GM12878 (cell line): ENCODE measurements at regions not wholly inside any gene's neighbourhood (a gene's known extent, or its start where the extent isn't known, plus 50 kb on each side); places are given as distances from the start of the nearest gene placed in this dataset.

Experiments
- ATAC-seq: fragments of 200-7000 bp; cut with Tn5 transposase; 3 replicates; pipeline ENCODE4 v1.9.1; 2020; ENCODE audit warnings: mild to moderate bottlenecking, moderate library complexity
- BruUV-seq: library from RNA; stranded (reverse); fragments of 400-500 nt; replicated peaks from 2 replicates; lab custom pipeline; 2021; lab: Mats Ljungman, UMichigan
- CTCF ChIA-PET: fragments of 300-600 bp; sonication (Branson Sonifier 250); formaldehyde crosslinking; extraction: SDS; loops from one replicate; lab custom pipeline; 2021; ENCODE audit warnings: inconsistent platforms; lab: Yijun Ruan, JAX
- POLR2A ChIA-PET: fragments of 350-600 bp; formaldehyde crosslinking; extraction: SDS; loops from one replicate; lab custom pipeline; 2021; ENCODE audit warnings: inconsistent platforms; lab: Charles Lee
- RAD21 ChIA-PET: fragments of 300-600 bp; sonication (Branson Sonifier 250); formaldehyde crosslinking; loops from one replicate; lab custom pipeline; 2023; ENCODE audit warnings: antibody characterized with exemption; ENCODE audit not compliant: unreplicated experiment; lab: Charles Lee
- SMC1A ChIA-PET: fragments of 300-600 bp; sonication (Branson Sonifier 250); formaldehyde crosslinking; loops from one replicate; lab custom pipeline; 2023; ENCODE audit not compliant: unreplicated experiment, uncharacterized antibody; lab: Charles Lee
- DNase-seq: peaks from one replicate; pipeline ENCODE4 v3.0.0-alpha.2; 2011; ENCODE audit warnings: low read depth, low spot score
- FAIRE-seq: peaks from 3 replicates; lab custom pipeline; 2011; peaks lifted over from hg19 to GRCh38; lab: Jason Lieb, UNC
- H2AFZ ChIP-seq: 2 replicates; pipeline ENCODE4 v1.6.0; 2011; ENCODE audit warnings: low read depth, low read length, control low read depth; ENCODE audit not compliant: control insufficient read depth
- H3K27ac ChIP-seq: 2 replicates; pipeline ENCODE4 v1.5.1; 2011; ENCODE audit warnings: control low read depth; ENCODE audit not compliant: control insufficient read depth, insufficient read depth
- H3K27me3 ChIP-seq, 2 experiments: replicated peaks in 1 of 2; 2 replicates each; pipeline versions ENCODE4 v1.6.0 to v1.6.1; 2011; ENCODE audit warnings: low read length in 1 of 2; ENCODE audit not compliant: control insufficient read depth in 2 of 2, insufficient read depth in 2 of 2
- H3K36me3 ChIP-seq, 2 experiments: 2 replicates each; pipeline ENCODE4 v1.5.1; 2011; ENCODE audit warnings: low read length in 1 of 2; ENCODE audit not compliant: control insufficient read depth in 2 of 2, insufficient read depth in 2 of 2
- H3K4me1 ChIP-seq: 2 replicates; pipeline ENCODE4 v1.6.1; 2011; ENCODE audit warnings: mild to moderate bottlenecking, low read length, moderate library complexity, mixed read lengths; ENCODE audit not compliant: control insufficient read depth, insufficient read depth
- H3K4me2 ChIP-seq: 2 replicates; pipeline ENCODE4 v1.6.0; 2011; ENCODE audit warnings: control low read depth; ENCODE audit not compliant: control insufficient read depth, insufficient read depth
- H3K4me3 ChIP-seq: fragments of 200-600 bp; sonication (generic); 2 replicates; pipeline ENCODE4 v1.5.1; 2016
- H3K79me2 ChIP-seq: 2 replicates; pipeline ENCODE4 v1.6.0; 2011; ENCODE audit warnings: low read length; ENCODE audit not compliant: control insufficient read depth, insufficient read depth
- H3K9ac ChIP-seq: 2 replicates; pipeline ENCODE4 v1.8.0; 2011; ENCODE audit warnings: low read length, control low read depth, mixed read lengths; ENCODE audit not compliant: control insufficient read depth, insufficient read depth
- H3K9me3 ChIP-seq: replicated peaks from 3 replicates; pipeline ENCODE4 v1.5.1; 2011; ENCODE audit warnings: mild to moderate bottlenecking, low read length; ENCODE audit not compliant: control insufficient read depth, insufficient read depth
- H4K20me1 ChIP-seq: 2 replicates; pipeline ENCODE4 v1.6.0; 2011; ENCODE audit not compliant: control insufficient read depth, insufficient read depth
- BACH1 ChIP-seq: fragments of 450-650 bp; IDR thresholded peaks from 2 replicates; pipeline ENCODE4 v1.6.1; 2017; ENCODE audit warnings: mild to moderate bottlenecking, borderline replicate concordance
- CTCF ChIP-seq, 3 experiments: IDR thresholded peaks in 2 of 3; conservative IDR thresholded peaks in 1 of 3; 2 replicates each; pipeline ENCODE4 v1.5.1; 2011; ENCODE audit warnings: low read depth in 3 of 3, low read length in 3 of 3, mild to moderate bottlenecking in 3 of 3, control low read depth in 2 of 3, moderate library complexity in 2 of 3, inconsistent platforms in 1 of 3, mixed read lengths in 1 of 3; ENCODE audit not compliant: control insufficient read depth in 2 of 3, insufficient read depth in 1 of 3; ENCODE audit errors: extremely low read depth in 1 of 3
- IKZF2 ChIP-seq, 2 experiments: fragments of 450-650 bp; IDR thresholded peaks; 2 replicates each; pipeline ENCODE4 v1.6.1; 2017; ENCODE audit warnings: mild to moderate bottlenecking in 2 of 2, moderate library complexity in 2 of 2
- POLR2AphosphoS5 ChIP-seq: IDR thresholded peaks from 2 replicates; pipeline ENCODE4 v1.6.1; 2011; ENCODE audit warnings: mild to moderate bottlenecking, low read length, inconsistent platforms
- RAD21 ChIP-seq: IDR thresholded peaks from 2 replicates; pipeline ENCODE4 v1.6.1; 2011; ENCODE audit warnings: mild to moderate bottlenecking, low read depth, low read length, moderate library complexity; ENCODE audit not compliant: insufficient read depth
- RELA ChIP-seq: fragments of 450-650 bp; IDR thresholded peaks from 2 replicates; pipeline ENCODE4 v1.8.0; 2014; ENCODE audit warnings: borderline replicate concordance; ENCODE audit not compliant: partially characterized antibody
- ZBED1 ChIP-seq: IDR thresholded peaks from 2 replicates; pipeline ENCODE4 v1.6.1; 2016; ENCODE audit warnings: borderline replicate concordance
- ZBTB4 ChIP-seq: fragments of 450-650 bp; formaldehyde crosslinking; IDR thresholded peaks from 2 replicates; pipeline ENCODE4 v1.4.0; 2022; ENCODE audit warnings: mild to moderate bottlenecking, moderate library complexity
- ZNF274 ChIP-seq: IDR thresholded peaks from one replicate; pipeline ENCODE4 v1.8.0; 2011; ENCODE audit not compliant: insufficient read length, insufficient read depth
- WGBS: methylation state at CpG from one replicate; pipeline ENCODE4 v1.1.6; 2016; ENCODE audit warnings: low lambda C conversion rate; ENCODE audit not compliant: insufficient replicate concordance, insufficient coverage; ENCODE audit errors: missing lambda C conversion rate; 5-methylcytosine and 5-hydroxymethylcytosine counted together
- in situ Hi-C: fragments of 300-500 bp; cut with MboI; formaldehyde crosslinking; loops from 9 replicates; pipeline ENCODE4 v1.14.3; 2018; ENCODE audit warnings: mixed read lengths
- intact Hi-C: fragments of 100-400 bp; cut with micrococcal nuclease; formaldehyde crosslinking; loops from one replicate; pipeline ENCODE4 v1.14.2; 2022; ENCODE audit not compliant: unreplicated experiment

DNA sequence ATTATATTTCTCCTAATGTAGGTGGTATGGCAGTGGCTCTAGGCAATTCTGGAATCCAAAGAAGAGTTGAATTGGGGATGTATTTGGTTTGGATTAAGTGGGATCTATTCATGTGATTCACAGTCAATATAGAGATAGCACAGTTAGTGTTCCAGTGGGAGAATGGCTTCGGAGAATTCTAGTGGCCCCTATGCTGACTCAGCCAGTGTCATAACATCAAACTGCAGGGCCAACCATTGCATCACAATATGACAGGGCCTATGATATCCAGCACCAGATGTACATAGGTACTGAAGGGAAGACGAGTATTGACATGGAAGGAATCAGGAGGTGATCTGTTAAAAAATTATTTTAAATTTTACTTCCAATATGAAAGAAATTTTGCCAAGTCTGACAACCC lies 302.8 kb upstream of the UBE2E2 start:
- no peaks in the 10 kb centered on the region for H4K20me1 ChIP-seq
- DNase-seq (no peak), FAIRE-seq (no peak)
- in situ Hi-C loops = no loop called here
- no peaks in the 10 kb centered on the region for H3K79me2 ChIP-seq
- H3K4me1 ChIP-seq = no peaks in the 10 kb centered on the region
- ChIA-PET POLR2A (no interaction called here), RAD21 (no interaction called here)
- intact Hi-C loops = no loop called here
- H3K36me3 ChIP-seq = no peaks in the 10 kb centered on the region
- no peaks in the 10 kb centered on the region for H3K9me3 ChIP-seq
- 21% methylated on average over 2 of the region's 2 CpGs for WGBS
- TF ChIP-seq RELA = no peak
- TF ChIP-seq ZNF274 = no peak
- TF ChIP-seq ZBED1 = no peak
- TF ChIP-seq POLR2AphosphoS5 = no peak
- TF ChIP-seq RAD21 = no peak
- TF ChIP-seq IKZF2 (IDR thresholded peaks at IDR 0.05) = no peak
- TF ChIP-seq BACH1 = no peak
- TF ChIP-seq, all 136 proteins: peak for 0
- ATAC-seq = no peak
- ChIA-PET CTCF (no interaction called here), SMC1A (no interaction called here)
- Histone ChIP-seq H3K27me3 (no peaks in the 10 kb centered on the region), H3K4me3 (no peak overlapping the region), H3K4me2 (no peak overlapping the region), H2AFZ (no peak overlapping the region), H3K27ac (no peak overlapping the region), H3K9ac (no peak overlapping the region)
- no TSS peak for BruUV-seq

DNA sequence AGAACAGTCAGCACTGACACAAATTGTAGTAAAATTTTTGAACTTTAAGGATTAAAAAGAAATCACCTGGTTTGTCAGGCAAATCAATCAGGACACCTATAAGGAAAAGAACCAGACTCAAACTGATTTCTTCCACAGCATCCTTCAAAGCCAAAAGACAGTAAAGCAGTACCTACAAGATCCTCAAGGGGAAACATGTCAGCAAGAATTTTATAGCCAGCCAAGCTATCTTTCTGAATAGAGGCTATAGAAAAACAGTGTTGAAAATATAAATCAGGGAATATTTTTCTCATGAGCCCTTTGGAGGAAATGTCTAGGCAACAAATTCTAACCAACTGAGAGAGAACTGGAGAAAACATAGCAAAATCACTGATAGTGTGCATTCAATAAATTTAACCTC lies 301.4 kb upstream of the UBE2E2 start:
- SMC1A ChIA-PET = interaction anchor here (1.2 kb wide), 1 partner anchor 178 kb away, joined by 3 read pairs; no protein-coding TSS in a partner anchor

More for the DNA sequence above, 301.4 kb upstream of the UBE2E2 start:
- no peak overlapping the region for H3K4me2 ChIP-seq
- TF ChIP-seq ZBTB4 (CRISPR knock-in tag) (no peak), CTCF (IDR thresholded peaks at IDR 0.05 in 2 of 3, conservative IDR thresholded peaks at IDR 0.05 in 1 of 3; ENCODE audit: control insufficient read depth in 2 of 3, extremely low read depth in 1 of 3, insufficient read depth in 1 of 3, low read depth in 3 of 3, low read length in 3 of 3) (0 out of 6 replicates have a peak, but pooled peaks of 1 of the 3 experiments have one; percentile 8)
- H3K9ac ChIP-seq = no peak overlapping the region
- BruUV-seq = no TSS peak
- H3K79me2 ChIP-seq = no peaks in the 10 kb centered on the region
- H3K4me1 ChIP-seq = no peaks in the 10 kb centered on the region
- in situ Hi-C loops = no loop called here
- H2AFZ ChIP-seq = no peak overlapping the region
- no peaks in the 10 kb centered on the region for H3K27me3 ChIP-seq
- H3K36me3 ChIP-seq = no peaks in the 10 kb centered on the region
- CTCF ChIA-PET = interaction anchor here (1.1 kb wide), 1 partner anchor 14 kb away, joined by 4 read pairs; no protein-coding TSS in a partner anchor
- intact Hi-C loops = no loop called here
- POLR2A ChIA-PET = no interaction called here
- no peaks in the 10 kb centered on the region for H3K9me3 ChIP-seq
- H3K4me3 ChIP-seq = no peak overlapping the region
- RAD21 ChIA-PET = no interaction called here
- DNase-seq (no peak), ATAC-seq (no peak), FAIRE-seq (no peak)
- H3K27ac ChIP-seq = no peak overlapping the region
- H4K20me1 ChIP-seq = no peaks in the 10 kb centered on the region
